Liver (tissue), 8 donors: ENCODE measurements at regions not wholly inside any gene's neighbourhood (a gene's known extent, or its start where the extent isn't known, plus 50 kb on each side); places are given as distances from the start of the nearest gene placed in this dataset.

Experiments used
- DNase-seq: peaks from one replicate; pipeline ENCODE4 v3.0.0-alpha.2; 2017; ENCODE audit warnings: low spot score
- H3K27ac ChIP-seq, 2 donors: one replicate each; pipeline ENCODE4 v1.7.0; 2013; ENCODE audit warnings: inconsistent platforms in 2 of 2, low read length in 2 of 2, control low read depth in 1 of 2, low read depth in 1 of 2, mild to moderate bottlenecking in 1 of 2
- H3K27me3 ChIP-seq, 4 donors: one replicate each; pipeline versions ENCODE4 v1.6.1 to v1.7.0; 2013; ENCODE audit warnings: low read length in 3 of 4, inconsistent platforms in 1 of 4, mild to moderate bottlenecking in 1 of 4, moderate library complexity in 1 of 4; ENCODE audit not compliant: control insufficient read depth in 4 of 4, insufficient read depth in 4 of 4
- H3K36me3 ChIP-seq, 4 donors: one replicate each; pipeline versions ENCODE4 v1.6.1 to v1.7.0; 2013; ENCODE audit warnings: low read length in 3 of 4, mild to moderate bottlenecking in 3 of 4, low read depth in 1 of 4, moderate library complexity in 1 of 4; ENCODE audit not compliant: control insufficient read depth in 4 of 4, insufficient read depth in 3 of 4
- H3K4me1 ChIP-seq, 4 donors: one replicate each; pipeline versions ENCODE4 v1.6.1 to v1.7.0; 2013; ENCODE audit warnings: low read length in 3 of 4, mild to moderate bottlenecking in 3 of 4, moderate library complexity in 1 of 4; ENCODE audit not compliant: control insufficient read depth in 4 of 4, insufficient read depth in 4 of 4
- H3K4me3 ChIP-seq, 3 donors: one replicate each; pipeline versions ENCODE4 v1.6.1 to v1.7.0; 2013; ENCODE audit warnings: low read length in 3 of 3, control low read depth in 1 of 3, low read depth in 1 of 3, mild to moderate bottlenecking in 1 of 3
- H3K9ac ChIP-seq, 2 donors: one replicate each; pipeline ENCODE4 v1.7.0; 2013; ENCODE audit warnings: low read length in 2 of 2, mild to moderate bottlenecking in 2 of 2, moderate library complexity in 2 of 2, control low read depth in 1 of 2, low read depth in 1 of 2
- H3K9me3 ChIP-seq, 4 donors: one replicate each; pipeline versions ENCODE4 v1.6.1 to v1.7.0; 2013; ENCODE audit warnings: low read length in 3 of 4; ENCODE audit not compliant: control insufficient read depth in 4 of 4
- EGR1 ChIP-seq, 2 donors: IDR thresholded peaks; 2 replicates each; pipeline ENCODE4 v1.6.1; 2016 to 2018; ENCODE audit warnings: antibody characterized with exemption in 2 of 2, low read depth in 2 of 2
- FOXA1 ChIP-seq: IDR thresholded peaks from 2 replicates; pipeline ENCODE4 v1.6.1; 2016; ENCODE audit warnings: antibody characterized with exemption
- HNF4A ChIP-seq, 2 donors: conservative IDR thresholded peaks; 2 replicates each; pipeline ENCODE4 v1.6.1; 2016; ENCODE audit warnings: antibody characterized with exemption in 2 of 2, mild to moderate bottlenecking in 2 of 2
- NR2F2 ChIP-seq: IDR thresholded peaks from 2 replicates; pipeline ENCODE4 v1.6.1; 2016; ENCODE audit warnings: antibody characterized with exemption
- YY1 ChIP-seq: IDR thresholded peaks from 2 replicates; pipeline ENCODE4 v1.6.1; 2016; ENCODE audit warnings: antibody characterized with exemption, mild to moderate bottlenecking
- WGBS: extraction: QIAGEN DNeasy Blood & Tissue Kit; methylation state at CpG from one replicate; pipeline ENCODE4 v1.1.7; 2013; 5-methylcytosine and 5-hydroxymethylcytosine counted together
- TF ChIP-seq, protein P1 (sequence below): IDR thresholded peaks from 2 replicates; pipeline ENCODE4 v1.6.1; 2016; ENCODE audit warnings: antibody characterized with exemption
- TF ChIP-seq, protein P2 (sequence below): fragments of 150-350 bp; IDR thresholded peaks from 2 replicates; pipeline ENCODE4 v1.5.1; 2017; ENCODE audit warnings: improper control_type of control experiment, low read depth, low read length; ENCODE audit not compliant: missing input control
- TF ChIP-seq, protein P3 (sequence below): IDR thresholded peaks from 2 replicates; pipeline ENCODE4 v1.6.1; 2016; ENCODE audit warnings: antibody characterized with exemption, mild to moderate bottlenecking
- TF ChIP-seq, protein P4 (sequence below): IDR thresholded peaks from 2 replicates; pipeline ENCODE4 v1.6.1; 2016; ENCODE audit warnings: antibody characterized with exemption
- TF ChIP-seq, protein P5 (sequence below): IDR thresholded peaks from 2 replicates; pipeline ENCODE4 v1.6.1; 2016; ENCODE audit warnings: antibody characterized with exemption
- donor health status: healthy.
- donor health status: healthy.
- donor health status: healthy.
- donor health status: healthy.
- donor health status: healthy.

DNA sequence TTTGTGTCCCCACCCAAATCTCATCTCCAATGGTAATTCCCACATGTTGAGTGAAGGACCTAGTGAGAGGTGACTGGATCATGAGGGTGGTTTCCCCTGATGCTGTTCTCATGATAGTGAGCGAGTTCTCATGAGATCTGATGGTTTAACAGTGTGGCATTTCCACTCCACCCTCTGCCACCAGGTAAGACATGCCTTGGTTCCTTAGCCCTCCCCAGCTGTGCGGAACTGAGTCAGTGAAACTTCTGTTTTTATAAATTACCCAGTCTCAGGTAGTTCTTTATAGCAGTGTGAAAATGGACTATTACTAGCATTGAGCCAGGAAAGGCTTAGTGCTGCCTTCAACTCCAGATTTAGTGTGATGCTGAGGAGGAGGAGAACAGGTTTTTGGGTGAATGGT is 222.2 kb downstream of the ADRA2A start:
- WGBS: 83% methylated on average over 2 of the region's 2 CpGs
- Histone ChIP-seq H3K4me1 (no peaks in the 10 kb centered on the region), H3K27ac (no peak overlapping the region), H3K4me3 (no peak overlapping the region), H3K27me3 (no peaks in the 10 kb centered on the region), H3K36me3 (no peaks in the 10 kb centered on the region), H3K9ac (no peak overlapping the region), H3K9me3 (no peaks in the 10 kb centered on the region)
- TF ChIP-seq, protein P1, sequence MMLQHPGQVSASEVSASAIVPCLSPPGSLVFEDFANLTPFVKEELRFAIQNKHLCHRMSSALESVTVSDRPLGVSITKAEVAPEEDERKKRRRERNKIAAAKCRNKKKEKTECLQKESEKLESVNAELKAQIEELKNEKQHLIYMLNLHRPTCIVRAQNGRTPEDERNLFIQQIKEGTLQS: no peak
- TF ChIP-seq EGR1 (IDR thresholded peaks at IDR 0.05; ENCODE audit: low read depth in 2 of 2) (no peak), NR2F2 (no peak), YY1 (no peak), HNF4A (conservative IDR thresholded peaks at IDR 0.05) (no peak)
- TF ChIP-seq, protein P2, sequence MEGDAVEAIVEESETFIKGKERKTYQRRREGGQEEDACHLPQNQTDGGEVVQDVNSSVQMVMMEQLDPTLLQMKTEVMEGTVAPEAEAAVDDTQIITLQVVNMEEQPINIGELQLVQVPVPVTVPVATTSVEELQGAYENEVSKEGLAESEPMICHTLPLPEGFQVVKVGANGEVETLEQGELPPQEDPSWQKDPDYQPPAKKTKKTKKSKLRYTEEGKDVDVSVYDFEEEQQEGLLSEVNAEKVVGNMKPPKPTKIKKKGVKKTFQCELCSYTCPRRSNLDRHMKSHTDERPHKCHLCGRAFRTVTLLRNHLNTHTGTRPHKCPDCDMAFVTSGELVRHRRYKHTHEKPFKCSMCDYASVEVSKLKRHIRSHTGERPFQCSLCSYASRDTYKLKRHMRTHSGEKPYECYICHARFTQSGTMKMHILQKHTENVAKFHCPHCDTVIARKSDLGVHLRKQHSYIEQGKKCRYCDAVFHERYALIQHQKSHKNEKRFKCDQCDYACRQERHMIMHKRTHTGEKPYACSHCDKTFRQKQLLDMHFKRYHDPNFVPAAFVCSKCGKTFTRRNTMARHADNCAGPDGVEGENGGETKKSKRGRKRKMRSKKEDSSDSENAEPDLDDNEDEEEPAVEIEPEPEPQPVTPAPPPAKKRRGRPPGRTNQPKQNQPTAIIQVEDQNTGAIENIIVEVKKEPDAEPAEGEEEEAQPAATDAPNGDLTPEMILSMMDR: no peak
- TF ChIP-seq, protein P3, sequence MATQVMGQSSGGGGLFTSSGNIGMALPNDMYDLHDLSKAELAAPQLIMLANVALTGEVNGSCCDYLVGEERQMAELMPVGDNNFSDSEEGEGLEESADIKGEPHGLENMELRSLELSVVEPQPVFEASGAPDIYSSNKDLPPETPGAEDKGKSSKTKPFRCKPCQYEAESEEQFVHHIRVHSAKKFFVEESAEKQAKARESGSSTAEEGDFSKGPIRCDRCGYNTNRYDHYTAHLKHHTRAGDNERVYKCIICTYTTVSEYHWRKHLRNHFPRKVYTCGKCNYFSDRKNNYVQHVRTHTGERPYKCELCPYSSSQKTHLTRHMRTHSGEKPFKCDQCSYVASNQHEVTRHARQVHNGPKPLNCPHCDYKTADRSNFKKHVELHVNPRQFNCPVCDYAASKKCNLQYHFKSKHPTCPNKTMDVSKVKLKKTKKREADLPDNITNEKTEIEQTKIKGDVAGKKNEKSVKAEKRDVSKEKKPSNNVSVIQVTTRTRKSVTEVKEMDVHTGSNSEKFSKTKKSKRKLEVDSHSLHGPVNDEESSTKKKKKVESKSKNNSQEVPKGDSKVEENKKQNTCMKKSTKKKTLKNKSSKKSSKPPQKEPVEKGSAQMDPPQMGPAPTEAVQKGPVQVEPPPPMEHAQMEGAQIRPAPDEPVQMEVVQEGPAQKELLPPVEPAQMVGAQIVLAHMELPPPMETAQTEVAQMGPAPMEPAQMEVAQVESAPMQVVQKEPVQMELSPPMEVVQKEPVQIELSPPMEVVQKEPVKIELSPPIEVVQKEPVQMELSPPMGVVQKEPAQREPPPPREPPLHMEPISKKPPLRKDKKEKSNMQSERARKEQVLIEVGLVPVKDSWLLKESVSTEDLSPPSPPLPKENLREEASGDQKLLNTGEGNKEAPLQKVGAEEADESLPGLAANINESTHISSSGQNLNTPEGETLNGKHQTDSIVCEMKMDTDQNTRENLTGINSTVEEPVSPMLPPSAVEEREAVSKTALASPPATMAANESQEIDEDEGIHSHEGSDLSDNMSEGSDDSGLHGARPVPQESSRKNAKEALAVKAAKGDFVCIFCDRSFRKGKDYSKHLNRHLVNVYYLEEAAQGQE: no peak
- no peak for DNase-seq

DNA sequence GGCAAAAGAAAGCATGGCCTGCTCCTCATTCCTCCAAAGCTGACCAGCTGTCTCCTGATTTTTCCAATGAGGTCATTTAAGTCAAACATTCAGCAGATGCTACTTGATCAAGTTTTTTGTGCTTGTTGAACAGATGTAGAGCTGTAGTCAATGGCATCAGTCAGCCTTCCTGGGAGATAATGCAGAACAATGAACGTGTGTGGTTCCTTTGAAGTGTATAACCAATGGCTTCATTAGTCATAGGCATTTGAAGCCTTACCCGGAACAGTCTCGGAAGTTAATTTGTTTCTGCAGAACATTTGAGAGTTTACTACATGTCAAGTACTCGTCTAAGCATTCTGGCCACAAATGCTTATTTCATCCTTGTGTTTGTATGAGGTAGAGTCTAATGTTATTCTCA is 227.1 kb downstream of the ADRA2A start:
- Histone ChIP-seq H3K9me3 (no peaks in the 10 kb centered on the region), H3K4me3 (no peak overlapping the region), H3K36me3 (no peaks in the 10 kb centered on the region), H3K4me1 (no peaks in the 10 kb centered on the region), H3K27ac (no peak overlapping the region), H3K9ac (no peak overlapping the region), H3K27me3 (no peaks in the 10 kb centered on the region)
- WGBS: 73% methylated on average over 4 of the region's 4 CpGs
- TF ChIP-seq, protein P4, sequence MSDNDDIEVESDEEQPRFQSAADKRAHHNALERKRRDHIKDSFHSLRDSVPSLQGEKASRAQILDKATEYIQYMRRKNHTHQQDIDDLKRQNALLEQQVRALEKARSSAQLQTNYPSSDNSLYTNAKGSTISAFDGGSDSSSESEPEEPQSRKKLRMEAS: no peak
- TF ChIP-seq, protein P5, sequence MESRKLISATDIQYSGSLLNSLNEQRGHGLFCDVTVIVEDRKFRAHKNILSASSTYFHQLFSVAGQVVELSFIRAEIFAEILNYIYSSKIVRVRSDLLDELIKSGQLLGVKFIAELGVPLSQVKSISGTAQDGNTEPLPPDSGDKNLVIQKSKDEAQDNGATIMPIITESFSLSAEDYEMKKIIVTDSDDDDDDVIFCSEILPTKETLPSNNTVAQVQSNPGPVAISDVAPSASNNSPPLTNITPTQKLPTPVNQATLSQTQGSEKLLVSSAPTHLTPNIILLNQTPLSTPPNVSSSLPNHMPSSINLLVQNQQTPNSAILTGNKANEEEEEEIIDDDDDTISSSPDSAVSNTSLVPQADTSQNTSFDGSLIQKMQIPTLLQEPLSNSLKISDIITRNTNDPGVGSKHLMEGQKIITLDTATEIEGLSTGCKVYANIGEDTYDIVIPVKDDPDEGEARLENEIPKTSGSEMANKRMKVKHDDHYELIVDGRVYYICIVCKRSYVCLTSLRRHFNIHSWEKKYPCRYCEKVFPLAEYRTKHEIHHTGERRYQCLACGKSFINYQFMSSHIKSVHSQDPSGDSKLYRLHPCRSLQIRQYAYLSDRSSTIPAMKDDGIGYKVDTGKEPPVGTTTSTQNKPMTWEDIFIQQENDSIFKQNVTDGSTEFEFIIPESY: no peak
- TF ChIP-seq, protein P3: no peak
- TF ChIP-seq FOXA1: no peak
- DNase-seq: no peak
